ENCODE measurements at regions not wholly inside any gene's neighbourhood (a gene's known extent, or its start where the extent isn't known, plus 50 kb on each side); places are given as distances from the start of the nearest gene placed in this dataset.
"Not testable (repeated sequence)": the region's sequence is repeated elsewhere in the genome, so short reads cannot be mapped to it uniquely, and the experiment has no call there.

- not testable (repeated sequence) for H3K4me3 ChIP-seq (ENCODE audit: low read depth in 1 of 3, low read length in 3 of 3); H3K9ac ChIP-seq (ENCODE audit: low read depth in 1 of 2, low read length in 2 of 2); H3K4me1 ChIP-seq (ENCODE audit: control insufficient read depth in 4 of 4, insufficient read depth in 4 of 4, low read length in 3 of 4); H3K27me3 ChIP-seq (ENCODE audit: control insufficient read depth in 4 of 4, insufficient read depth in 4 of 4, low read length in 3 of 4); H3K9me3 ChIP-seq (ENCODE audit: control insufficient read depth in 4 of 4, low read length in 3 of 4); DNase-seq (ENCODE audit: low spot score); H3K27ac ChIP-seq (ENCODE audit: low read depth in 1 of 2, low read length in 2 of 2); H3K36me3 ChIP-seq (ENCODE audit: control insufficient read depth in 4 of 4, insufficient read depth in 3 of 4, low read depth in 1 of 4, low read length in 3 of 4)
- WGBS, result 89% methylated on average over 5 of the region's 7 CpGs
Observed at GRCh38 chr9:66832222-66832621, 68.3 kb upstream of the ZNF658 start.

- DNase-seq (ENCODE audit: low spot score); H3K4me1 ChIP-seq (ENCODE audit: control insufficient read depth in 4 of 4, insufficient read depth in 4 of 4, low read length in 3 of 4); H3K4me3 ChIP-seq (ENCODE audit: low read depth in 1 of 3, low read length in 3 of 3); H3K27me3 ChIP-seq (ENCODE audit: control insufficient read depth in 4 of 4, insufficient read depth in 4 of 4, low read length in 3 of 4); H3K27ac ChIP-seq (ENCODE audit: low read depth in 1 of 2, low read length in 2 of 2); H3K9me3 ChIP-seq (ENCODE audit: control insufficient read depth in 4 of 4, low read length in 3 of 4); H3K9ac ChIP-seq (ENCODE audit: low read depth in 1 of 2, low read length in 2 of 2); H3K36me3 ChIP-seq (ENCODE audit: control insufficient read depth in 4 of 4, insufficient read depth in 3 of 4, low read depth in 1 of 4, low read length in 3 of 4): not testable (repeated sequence)
- 97% methylated on average over 2 of the region's 9 CpGs for WGBS
Observed at GRCh38 chr9:66837242-66837937, 63.1 kb upstream of the ZNF658 start.

Data from liver (tissue), 6 donors.